ENCODE measurements at regions not wholly inside any gene's neighbourhood (a gene's known extent, or its start where the extent isn't known, plus 50 kb on each side); places are given as distances from the start of the nearest gene placed in this dataset.

GRCh38 chrX:150200361-150200760 is 162.8 kb upstream of the MAMLD1 start:
- TF ChIP-seq CTCF (conservative IDR thresholded peaks at IDR 0.05; ENCODE audit: low read depth, low read length): no peak
- TF ChIP-seq EZH2 (IDR thresholded peaks at IDR 0.05; ENCODE audit: borderline replicate concordance, low read depth, low read length, poor library complexity, severe bottlenecking): no peak
- no peak for DNase-seq (ENCODE audit: low spot score)
- H3K27ac ChIP-seq (ENCODE audit: low read depth, low read length, poor library complexity, severe bottlenecking): no peak overlapping the region
- ChIA-PET POLR2A (ENCODE audit: low non-redundant PET) (no interaction called here), CTCF (no interaction called here)
- H3K27me3 ChIP-seq (replicated peaks; ENCODE audit: insufficient read depth, low read depth, low read length, poor library complexity): no peaks in the 10 kb centered on the region
- H3K36me3 ChIP-seq (ENCODE audit: insufficient read depth, low read length, poor library complexity, severe bottlenecking): no peaks in the 10 kb centered on the region
- intact Hi-C loops (cut with micrococcal nuclease; ENCODE audit: unreplicated experiment): no loop called here
- BruUV-seq (replicated peaks): no TSS peak
- no peaks in the 10 kb centered on the region for H3K9me3 ChIP-seq (ENCODE audit: low read depth, low read length, poor library complexity, severe bottlenecking)
- H3K4me3 ChIP-seq (ENCODE audit: low read depth, low read length, poor library complexity, severe bottlenecking): no peak overlapping the region
- H3K4me1 ChIP-seq (ENCODE audit: insufficient read depth, low read length, poor library complexity, severe bottlenecking): peaks cover 7% of the 10 kb centered on the region

GRCh38 chrX:150200820-150201287 is 162.3 kb upstream of the MAMLD1 start:
- intact Hi-C loops (cut with micrococcal nuclease; ENCODE audit: unreplicated experiment): no loop called here
- CTCF ChIA-PET: no interaction called here
- Histone ChIP-seq H3K27ac (ENCODE audit: low read depth, low read length, poor library complexity, severe bottlenecking) (no peak overlapping the region), H3K4me3 (ENCODE audit: low read depth, low read length, poor library complexity, severe bottlenecking) (no peak overlapping the region), H3K4me1 (ENCODE audit: insufficient read depth, low read length, poor library complexity, severe bottlenecking) (peaks cover 7% of the 10 kb centered on the region), H3K36me3 (ENCODE audit: insufficient read depth, low read length, poor library complexity, severe bottlenecking) (no peaks in the 10 kb centered on the region), H3K27me3 (replicated peaks; ENCODE audit: insufficient read depth, low read depth, low read length, poor library complexity) (no peaks in the 10 kb centered on the region), H3K9me3 (ENCODE audit: low read depth, low read length, poor library complexity, severe bottlenecking) (no peaks in the 10 kb centered on the region)
- TF ChIP-seq EZH2 (IDR thresholded peaks at IDR 0.05; ENCODE audit: borderline replicate concordance, low read depth, low read length, poor library complexity, severe bottlenecking) (no peak), CTCF (conservative IDR thresholded peaks at IDR 0.05; ENCODE audit: low read depth, low read length) (no peak)
- POLR2A ChIA-PET (ENCODE audit: low non-redundant PET): no interaction called here
- DNase-seq (ENCODE audit: low spot score): peak; percentile 92
- no TSS peak for BruUV-seq (replicated peaks)

GRCh38 chrX:150201391-150201790 is 161.7 kb upstream of the MAMLD1 start:
- CTCF ChIA-PET: no interaction called here

More at GRCh38 chrX:150201391-150201790, 161.7 kb upstream of the MAMLD1 start:
- Histone ChIP-seq H3K9me3 (ENCODE audit: low read depth, low read length, poor library complexity, severe bottlenecking) (no peaks in the 10 kb centered on the region), H3K4me1 (ENCODE audit: insufficient read depth, low read length, poor library complexity, severe bottlenecking) (peaks cover 7% of the 10 kb centered on the region), H3K4me3 (ENCODE audit: low read depth, low read length, poor library complexity, severe bottlenecking) (no peak overlapping the region), H3K27me3 (replicated peaks; ENCODE audit: insufficient read depth, low read depth, low read length, poor library complexity) (no peaks in the 10 kb centered on the region), H3K36me3 (ENCODE audit: insufficient read depth, low read length, poor library complexity, severe bottlenecking) (no peaks in the 10 kb centered on the region), H3K27ac (ENCODE audit: low read depth, low read length, poor library complexity, severe bottlenecking) (no peak overlapping the region)
- BruUV-seq (replicated peaks): no TSS peak
- POLR2A ChIA-PET (ENCODE audit: low non-redundant PET): no interaction called here
- no peak for DNase-seq (ENCODE audit: low spot score)
- TF ChIP-seq CTCF (conservative IDR thresholded peaks at IDR 0.05; ENCODE audit: low read depth, low read length) (no peak), EZH2 (IDR thresholded peaks at IDR 0.05; ENCODE audit: borderline replicate concordance, low read depth, low read length, poor library complexity, severe bottlenecking) (no peak)
- intact Hi-C loops (cut with micrococcal nuclease; ENCODE audit: unreplicated experiment): no loop called here
